GM12891 (cell line): ENCODE measurements at regions not wholly inside any gene's neighbourhood (a gene's known extent, or its start where the extent isn't known, plus 50 kb on each side); places are given as distances from the start of the nearest gene placed in this dataset.

Experiments used
- PAX5 ChIP-seq: IDR thresholded peaks from 2 replicates; pipeline ENCODE4 v1.6.1; 2011; ENCODE audit warnings: low read length, moderate library complexity, mild to moderate bottlenecking; ENCODE audit not compliant: insufficient read depth, severe bottlenecking
- SPI1 ChIP-seq: IDR thresholded peaks from 2 replicates; pipeline ENCODE4 v1.6.1; 2011; ENCODE audit warnings: low read depth, low read length, control low read depth

DNA sequence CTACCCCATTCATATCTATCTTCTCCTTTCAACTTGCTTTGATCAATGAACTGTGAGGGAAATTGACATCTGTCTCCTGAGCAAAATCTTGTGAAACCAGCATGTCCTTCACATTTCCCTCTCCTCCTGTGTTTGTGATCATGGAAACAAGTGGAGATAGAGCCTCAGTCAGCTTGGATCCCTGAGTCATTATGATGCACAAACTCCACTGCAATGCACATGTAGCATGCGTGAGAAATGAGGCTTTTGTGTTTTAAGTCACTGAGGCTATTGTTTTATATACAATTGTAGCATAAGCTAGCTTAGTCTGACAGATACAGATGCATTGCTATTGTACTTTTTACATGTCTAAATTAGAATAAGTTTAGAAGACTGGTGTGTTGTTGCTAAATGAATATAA lies 85.2 kb upstream of the HNMT start:
- TF ChIP-seq PAX5 (no peak), SPI1 (no peak)
